Muscle layer of duodenum (tissue), 2 donors: ENCODE measurements at regions not wholly inside any gene's neighbourhood (a gene's known extent, or its start where the extent isn't known, plus 50 kb on each side); places are given as distances from the start of the nearest gene placed in this dataset.
"Not testable (repeated sequence)": the region's sequence is repeated elsewhere in the genome, so short reads cannot be mapped to it uniquely, and the experiment has no call there.

Experiments
- H3K27ac ChIP-seq: one replicate; pipeline ENCODE4 v1.7.0; 2013; ENCODE audit warnings: mild to moderate bottlenecking, low read length
- H3K27me3 ChIP-seq: one replicate; pipeline ENCODE4 v1.7.0; 2013; ENCODE audit warnings: low read depth, mild to moderate bottlenecking, control low read depth, low read length
- H3K36me3 ChIP-seq, 2 donors: one replicate each; pipeline ENCODE4 v1.7.0; 2013; ENCODE audit warnings: low read length in 2 of 2, control low read depth in 1 of 2, mild to moderate bottlenecking in 1 of 2; ENCODE audit not compliant: insufficient read depth in 2 of 2, control insufficient read depth in 1 of 2
- H3K4me1 ChIP-seq, 2 donors: one replicate each; pipeline ENCODE4 v1.7.0; 2013; ENCODE audit warnings: low read length in 2 of 2, mild to moderate bottlenecking in 2 of 2, control low read depth in 1 of 2, moderate library complexity in 1 of 2; ENCODE audit not compliant: insufficient read depth in 2 of 2, control insufficient read depth in 1 of 2
- H3K4me3 ChIP-seq, 2 donors: one replicate each; pipeline ENCODE4 v1.7.0; 2013; ENCODE audit warnings: low read length in 2 of 2, low read depth in 1 of 2, mild to moderate bottlenecking in 1 of 2
- H3K9me3 ChIP-seq, 2 donors: one replicate each; pipeline ENCODE4 v1.7.0; 2013; ENCODE audit warnings: low read length in 2 of 2, control low read depth in 1 of 2, mild to moderate bottlenecking in 1 of 2; ENCODE audit not compliant: control insufficient read depth in 1 of 2
- donor health status: healthy.

DNA sequence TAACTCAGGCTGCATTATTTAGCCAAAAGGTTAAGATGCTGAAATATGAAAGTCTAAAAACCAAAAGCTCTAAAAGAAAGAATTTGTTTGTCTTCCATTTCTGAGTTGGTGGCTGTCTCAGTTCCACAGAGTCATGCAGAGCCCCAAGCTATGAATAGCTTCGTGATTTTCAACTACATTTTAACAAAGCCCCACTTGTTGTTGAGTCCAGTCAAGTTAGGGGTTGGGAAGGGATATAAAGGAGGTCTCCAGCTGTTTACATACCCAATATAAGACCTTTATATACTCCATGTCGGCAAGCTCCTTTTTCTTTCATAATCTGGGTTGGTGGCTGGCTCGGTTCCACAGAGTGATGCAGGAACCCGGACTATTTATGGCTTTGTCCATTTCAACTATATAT, 924.6 kb upstream of the PRKX start:
- H3K27ac ChIP-seq: no peak overlapping the region
- H3K4me3 ChIP-seq: no peak overlapping the region
- no peaks in the 10 kb centered on the region for H3K9me3 ChIP-seq
- no peaks in the 10 kb centered on the region for H3K36me3 ChIP-seq
- H3K4me1 ChIP-seq: no peaks in the 10 kb centered on the region
- H3K27me3 ChIP-seq: no peaks in the 10 kb centered on the region

DNA sequence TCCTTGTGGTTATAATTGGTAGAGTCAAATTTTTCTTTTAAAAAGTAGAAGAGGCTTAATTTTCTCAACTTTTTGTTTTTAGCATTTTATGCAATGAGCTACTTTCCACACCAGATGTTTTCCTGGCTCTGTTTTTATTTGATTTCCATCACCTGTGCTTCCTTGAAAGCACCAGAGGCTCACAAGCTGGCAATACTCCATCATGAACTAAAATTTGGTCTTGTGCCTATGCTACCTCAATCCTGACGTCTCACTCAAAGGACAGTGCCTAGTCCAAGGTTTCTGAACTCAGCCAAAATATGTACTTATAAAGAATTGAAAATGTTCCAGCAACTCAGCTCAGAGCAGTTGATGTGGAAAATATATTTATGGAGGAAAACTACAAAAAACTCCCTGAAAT, 914.0 kb upstream of the PRKX start:
- no peaks in the 10 kb centered on the region for H3K27me3 ChIP-seq
- no peak overlapping the region for H3K27ac ChIP-seq
- H3K4me1 ChIP-seq: no peaks in the 10 kb centered on the region
- no peak overlapping the region for H3K4me3 ChIP-seq
- H3K9me3 ChIP-seq: no peaks in the 10 kb centered on the region
- H3K36me3 ChIP-seq: no peaks in the 10 kb centered on the region

DNA sequence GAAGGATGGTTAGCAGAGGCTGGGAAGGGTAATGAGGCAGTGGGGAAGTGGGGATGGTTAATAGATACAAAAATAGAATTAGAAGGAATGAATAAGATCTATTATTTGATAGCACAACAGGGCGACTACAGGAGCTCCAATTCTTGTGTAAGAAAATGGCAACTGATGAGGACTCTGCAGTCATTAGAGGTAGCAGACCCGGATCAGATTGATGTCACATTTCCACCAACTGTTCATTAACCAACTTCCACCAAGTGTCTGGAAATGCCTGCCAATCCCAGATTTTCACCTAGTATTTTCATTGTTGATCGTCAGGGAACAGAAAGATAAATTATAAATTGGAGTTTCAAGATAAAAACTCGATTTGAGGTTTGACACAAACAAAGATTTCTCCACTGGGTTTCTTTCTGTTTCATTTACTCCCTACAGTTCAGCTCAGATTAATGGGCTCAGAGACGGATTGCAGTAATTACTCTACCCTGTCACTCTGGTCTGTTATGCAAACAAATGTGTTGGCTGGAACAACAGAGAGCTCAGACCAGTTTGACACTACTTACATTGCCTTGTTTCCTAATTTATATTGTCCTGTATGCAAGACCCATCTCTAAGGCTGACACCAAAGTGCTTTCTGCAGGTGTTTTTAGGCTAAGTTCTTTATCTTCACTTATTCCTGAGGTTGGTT, 909.2 kb upstream of the PRKX start:
- Histone ChIP-seq H3K4me3 (no peak overlapping the region), H3K4me1 (no peaks in the 10 kb centered on the region), H3K36me3 (no peaks in the 10 kb centered on the region), H3K27ac (no peak overlapping the region), H3K27me3 (no peaks in the 10 kb centered on the region), H3K9me3 (no peaks in the 10 kb centered on the region)

GRCh38 chrX:4613651-4614050, 900.2 kb upstream of the PRKX start:
- H3K9me3 ChIP-seq, H3K27me3 ChIP-seq, H3K4me1 ChIP-seq, H3K36me3 ChIP-seq, H3K4me3 ChIP-seq, H3K27ac ChIP-seq: not testable (repeated sequence)

DNA sequence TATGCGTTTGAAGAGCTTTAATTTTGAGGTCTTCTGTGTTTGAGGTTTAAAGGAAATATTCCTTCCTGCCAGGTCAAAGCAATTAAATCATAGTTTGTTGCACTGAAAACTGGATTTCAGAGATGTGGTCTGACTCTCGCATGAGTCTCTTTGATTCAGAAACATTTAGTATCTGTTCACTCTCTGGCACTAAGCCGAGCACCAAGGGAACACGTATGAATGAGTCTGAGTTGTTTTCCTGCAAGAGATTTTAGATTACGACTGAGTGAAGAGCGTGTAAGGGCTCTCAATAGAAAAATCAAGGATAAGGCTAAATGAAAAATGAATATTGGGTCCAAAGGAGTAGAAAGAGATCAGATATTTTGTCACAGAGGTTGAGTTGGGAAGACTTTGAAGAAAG, 875.4 kb upstream of the PRKX start:
- H3K4me3 ChIP-seq: no peak overlapping the region
- H3K9me3 ChIP-seq: no peaks in the 10 kb centered on the region
- no peaks in the 10 kb centered on the region for H3K36me3 ChIP-seq
- no peaks in the 10 kb centered on the region for H3K27me3 ChIP-seq
- no peaks in the 10 kb centered on the region for H3K4me1 ChIP-seq
- no peak overlapping the region for H3K27ac ChIP-seq

DNA sequence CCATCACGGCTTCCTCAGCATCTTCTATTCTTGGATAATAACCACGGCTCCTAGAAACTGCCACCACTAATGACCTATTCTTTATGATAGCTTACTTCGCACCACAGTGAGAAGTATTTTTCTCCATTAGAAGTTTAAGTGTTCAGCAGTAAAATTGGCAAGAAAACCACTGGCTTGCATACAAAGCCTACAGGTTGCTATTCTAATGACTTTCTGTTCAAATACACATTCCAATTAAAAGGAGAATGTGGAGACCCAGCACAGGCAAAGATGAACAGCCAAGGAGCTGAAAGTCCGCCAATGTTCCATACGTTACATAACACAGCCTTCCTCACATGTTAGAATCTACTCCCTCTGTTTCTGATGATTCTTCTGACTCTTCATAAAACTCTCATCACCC, 875.0 kb upstream of the PRKX start:
- H3K27ac ChIP-seq: no peak overlapping the region
- H3K9me3 ChIP-seq: no peaks in the 10 kb centered on the region
- no peaks in the 10 kb centered on the region for H3K36me3 ChIP-seq
- H3K4me1 ChIP-seq: no peaks in the 10 kb centered on the region
- no peaks in the 10 kb centered on the region for H3K27me3 ChIP-seq
- H3K4me3 ChIP-seq: no peak overlapping the region

DNA sequence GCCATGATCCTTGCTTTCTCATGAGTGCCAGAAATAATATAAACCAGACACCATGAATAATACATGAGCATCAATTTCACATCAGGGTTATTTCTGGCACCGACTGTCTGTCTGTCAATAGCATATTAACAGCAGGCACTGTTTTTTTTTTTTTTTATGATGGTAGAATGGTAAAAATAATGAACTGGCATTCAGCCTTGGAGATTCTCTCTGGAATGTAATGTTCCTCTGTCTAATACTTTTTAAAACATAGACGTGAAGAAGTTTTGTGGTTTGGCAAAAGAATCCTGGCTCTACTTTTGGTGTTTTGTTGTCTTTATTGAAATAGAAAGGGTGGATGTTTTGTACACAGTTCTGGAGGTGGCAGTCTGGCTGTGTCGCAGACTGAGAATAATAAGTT, 874.6 kb upstream of the PRKX start:
- Histone ChIP-seq H3K9me3 (no peaks in the 10 kb centered on the region), H3K36me3 (no peaks in the 10 kb centered on the region), H3K4me1 (no peaks in the 10 kb centered on the region)

GRCh38 chrX:4579999-4580398, 866.5 kb upstream of the PRKX start:
- H3K4me1 ChIP-seq: no peaks in the 10 kb centered on the region
- no peaks in the 10 kb centered on the region for H3K27me3 ChIP-seq
- no peaks in the 10 kb centered on the region for H3K9me3 ChIP-seq
- no peak overlapping the region for H3K27ac ChIP-seq
- H3K4me3 ChIP-seq: no peak overlapping the region
- no peaks in the 10 kb centered on the region for H3K36me3 ChIP-seq

More for the DNA sequence above, 874.6 kb upstream of the PRKX start:
- Histone ChIP-seq H3K4me3 (no peak overlapping the region), H3K27ac (no peak overlapping the region), H3K27me3 (no peaks in the 10 kb centered on the region)

- Histone ChIP-seq H3K4me3 (no peak overlapping the region), H3K27me3 (no peaks in the 10 kb centered on the region), H3K27ac (no peak overlapping the region)
Measured at GRCh38 chrX:4579480-4579879, 866.0 kb upstream of the PRKX start.

DNA sequence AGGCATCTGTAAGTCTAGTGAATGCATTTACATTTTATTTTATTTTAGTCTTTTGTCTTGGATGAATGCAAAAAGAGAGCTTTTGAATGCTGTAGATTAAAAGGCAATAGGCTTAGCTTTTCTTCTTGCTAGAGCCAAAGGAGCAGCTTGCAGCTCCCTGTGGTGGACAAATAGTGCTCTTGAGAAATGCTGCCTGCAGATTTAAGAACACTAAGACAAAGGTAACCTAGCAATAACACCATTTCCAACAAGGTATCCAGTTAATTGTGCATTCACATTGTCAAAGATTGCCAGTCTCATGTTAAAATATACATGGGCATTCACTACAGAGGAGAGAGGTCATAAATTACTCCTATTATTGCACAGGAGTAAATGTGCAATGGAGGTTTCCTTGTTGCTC, 859.2 kb upstream of the PRKX start:
- H3K27ac ChIP-seq: no peak overlapping the region
- H3K9me3 ChIP-seq: no peaks in the 10 kb centered on the region
- H3K4me1 ChIP-seq: no peaks in the 10 kb centered on the region
- no peaks in the 10 kb centered on the region for H3K36me3 ChIP-seq
- H3K27me3 ChIP-seq: no peaks in the 10 kb centered on the region
- no peak overlapping the region for H3K4me3 ChIP-seq

More at GRCh38 chrX:4579480-4579879, 866.0 kb upstream of the PRKX start:
- no peaks in the 10 kb centered on the region for H3K9me3 ChIP-seq
- H3K36me3 ChIP-seq: no peaks in the 10 kb centered on the region
- H3K4me1 ChIP-seq: no peaks in the 10 kb centered on the region

- no peak overlapping the region for H3K4me3 ChIP-seq
- H3K27ac ChIP-seq: no peak overlapping the region
- H3K36me3 ChIP-seq: no peaks in the 10 kb centered on the region
- no peaks in the 10 kb centered on the region for H3K4me1 ChIP-seq
- H3K9me3 ChIP-seq: no peaks in the 10 kb centered on the region
- H3K27me3 ChIP-seq: no peaks in the 10 kb centered on the region
Measured at GRCh38 chrX:4570151-4570550, 856.7 kb upstream of the PRKX start.

DNA sequence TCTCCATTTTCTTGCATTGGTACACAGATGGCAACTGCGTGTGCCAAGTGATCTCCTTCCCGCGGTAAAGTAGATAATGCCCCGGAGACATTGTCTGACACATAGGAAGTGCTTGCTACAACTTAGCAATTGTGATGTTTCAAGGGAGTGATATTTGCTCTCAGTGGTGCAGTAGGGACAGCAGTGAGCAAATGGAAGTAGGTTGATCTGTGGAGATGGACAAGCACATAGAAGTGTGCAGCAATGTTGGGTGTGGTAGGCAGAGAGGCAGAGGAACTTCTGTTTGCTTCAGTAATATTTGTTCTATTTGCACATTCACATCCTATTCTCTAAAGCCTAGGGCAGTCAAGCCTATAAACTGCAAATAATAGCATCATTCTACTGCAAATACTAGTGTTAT, 846.7 kb upstream of the PRKX start:
- H3K36me3 ChIP-seq: no peaks in the 10 kb centered on the region
- no peaks in the 10 kb centered on the region for H3K27me3 ChIP-seq
- no peaks in the 10 kb centered on the region for H3K9me3 ChIP-seq
- H3K27ac ChIP-seq: no peak overlapping the region
- no peak overlapping the region for H3K4me3 ChIP-seq
- H3K4me1 ChIP-seq: no peaks in the 10 kb centered on the region
